KBM-7 (cell line): ENCODE measurements at regions not wholly inside any gene's neighbourhood (a gene's known extent, or its start where the extent isn't known, plus 50 kb on each side); places are given as distances from the start of the nearest gene placed in this dataset.

Source experiments
- DNase-seq: peaks from one replicate; pipeline ENCODE4 v3.0.0-alpha.2; 2015
- in situ Hi-C: fragments of 300-500 bp; cut with MboI; formaldehyde crosslinking; loops from 2 replicates; pipeline ENCODE4 v1.14.3; 2020; ENCODE audit warnings: low sequenced_read_pairs, low pct_unique_long_range_greater_than_20kb, mixed read lengths

- in situ Hi-C loops, result no loop called here
- no peak for DNase-seq
Observed at GRCh38 chr17:12599186-12599920, 66.3 kb upstream of the MYOCD start.

DNA sequence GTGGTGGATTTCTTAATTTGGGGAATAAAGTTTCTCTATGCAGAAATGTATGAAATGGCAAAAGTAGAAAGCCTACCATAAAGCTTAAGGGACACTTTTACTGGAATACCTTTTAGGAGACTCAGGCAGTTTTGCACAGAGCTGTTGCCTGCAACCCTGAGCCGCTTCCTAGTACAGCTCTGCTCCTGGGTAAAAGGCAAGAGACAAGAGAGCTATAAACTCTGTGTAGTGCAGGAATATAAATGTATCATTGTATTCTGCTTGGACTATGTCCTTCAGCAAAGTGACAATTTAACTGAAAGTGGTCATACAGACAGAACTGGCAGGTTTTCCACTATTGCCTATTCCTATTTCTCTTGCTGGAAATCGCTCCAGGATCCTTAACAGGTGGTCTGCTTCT is 65.3 kb upstream of the MYOCD start:
- DNase-seq, result no peak
- in situ Hi-C loops, result no loop called here

DNA sequence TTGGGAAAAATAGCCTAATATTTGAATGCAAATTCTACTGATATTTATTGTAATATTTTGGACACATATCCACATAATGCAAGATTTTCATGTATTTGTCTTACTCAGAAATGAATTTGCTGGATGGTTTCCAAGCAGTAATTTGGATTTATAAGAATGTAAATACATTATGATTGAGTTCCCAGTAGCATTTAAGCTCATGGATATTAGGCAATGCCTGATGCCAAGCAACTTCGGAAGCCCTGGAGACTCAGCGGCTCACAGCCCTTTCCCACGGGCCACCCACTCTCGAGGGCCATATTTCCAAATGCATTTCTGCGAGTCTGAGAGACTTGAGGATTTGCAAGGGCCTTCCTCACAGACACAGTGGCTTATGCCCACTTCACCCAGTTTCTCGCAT is 62.1 kb upstream of the MYOCD start:
- no peak for DNase-seq
- in situ Hi-C loops, result no loop called here

- in situ Hi-C loops, result no loop called here
- DNase-seq, result no peak
Observed at GRCh38 chr17:12605222-12605621, 60.5 kb upstream of the MYOCD start.

- in situ Hi-C loops, result no loop called here
- DNase-seq, result no peak
Observed at GRCh38 chr17:12613566-12613965, 52.1 kb upstream of the MYOCD start.
